ENCODE measurements at regions not wholly inside any gene's neighbourhood (a gene's known extent, or its start where the extent isn't known, plus 50 kb on each side); places are given as distances from the start of the nearest gene placed in this dataset.
A peak's percentile ranks its signal among the peaks of the same experiment; 100 is the strongest.

DNA sequence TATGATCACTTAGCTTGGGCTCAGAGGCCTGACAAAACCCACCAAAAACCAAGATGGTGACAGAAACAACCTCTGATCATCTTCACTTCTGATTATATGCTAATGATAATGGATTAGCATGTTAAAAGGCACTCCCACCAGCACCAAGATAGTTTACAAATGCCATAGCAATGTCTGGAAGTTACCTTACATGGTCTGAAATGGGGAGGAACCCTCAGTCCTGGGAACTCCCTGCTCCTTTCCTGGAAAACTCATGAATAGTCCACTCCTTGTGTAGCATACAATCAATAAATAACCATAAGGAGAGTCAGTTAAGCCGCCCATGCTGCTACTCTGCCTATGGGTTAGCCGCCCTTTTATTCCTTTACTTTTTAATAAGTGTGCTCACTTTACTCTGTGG lies 120.0 kb upstream of the HS3ST4 start:
- no peak for FAIRE-seq
- Histone ChIP-seq H4K20me1 (ENCODE audit: control insufficient read depth, extremely low read depth, insufficient read depth, low read length) (no peaks in the 10 kb centered on the region), H2AFZ (ENCODE audit: control insufficient read depth, low read length) (no peak overlapping the region), H3K4me2 (ENCODE audit: control insufficient read depth, extremely low read depth, insufficient read depth, low read depth, low read length) (no peak overlapping the region), H3K9ac (ENCODE audit: control insufficient read depth, extremely low read depth, insufficient read depth, low read length) (no peak overlapping the region), H3K27ac (ENCODE audit: control insufficient read depth, insufficient read depth, low read length) (no peak overlapping the region), H3K9me3 (ENCODE audit: control insufficient read depth, low read depth, low read length) (no peaks in the 10 kb centered on the region), H3K9me1 (ENCODE audit: control insufficient read depth, extremely low read depth, insufficient read depth, low read length) (no peaks in the 10 kb centered on the region), H3K4me1 (ENCODE audit: control insufficient read depth, extremely low read depth, insufficient read depth, low read length) (peaks cover 16% of the 10 kb centered on the region), H3K36me3 (ENCODE audit: control insufficient read depth in 2 of 2, extremely low read depth in 1 of 2, insufficient read depth in 2 of 2, low read length in 2 of 2) (no peaks in the 10 kb centered on the region), H3K79me2 (ENCODE audit: control insufficient read depth, insufficient read depth, low read length) (no peaks in the 10 kb centered on the region), H3K4me3 (ENCODE audit: control insufficient read depth in 2 of 3, extremely low read depth in 1 of 3, insufficient read depth in 2 of 3, low read depth in 1 of 3, low read length in 3 of 3) (no peak overlapping the region), H3K27me3 (ENCODE audit: control insufficient read depth, extremely low read depth, insufficient read depth, low read length) (no peaks in the 10 kb centered on the region)
- TF ChIP-seq, protein P1, sequence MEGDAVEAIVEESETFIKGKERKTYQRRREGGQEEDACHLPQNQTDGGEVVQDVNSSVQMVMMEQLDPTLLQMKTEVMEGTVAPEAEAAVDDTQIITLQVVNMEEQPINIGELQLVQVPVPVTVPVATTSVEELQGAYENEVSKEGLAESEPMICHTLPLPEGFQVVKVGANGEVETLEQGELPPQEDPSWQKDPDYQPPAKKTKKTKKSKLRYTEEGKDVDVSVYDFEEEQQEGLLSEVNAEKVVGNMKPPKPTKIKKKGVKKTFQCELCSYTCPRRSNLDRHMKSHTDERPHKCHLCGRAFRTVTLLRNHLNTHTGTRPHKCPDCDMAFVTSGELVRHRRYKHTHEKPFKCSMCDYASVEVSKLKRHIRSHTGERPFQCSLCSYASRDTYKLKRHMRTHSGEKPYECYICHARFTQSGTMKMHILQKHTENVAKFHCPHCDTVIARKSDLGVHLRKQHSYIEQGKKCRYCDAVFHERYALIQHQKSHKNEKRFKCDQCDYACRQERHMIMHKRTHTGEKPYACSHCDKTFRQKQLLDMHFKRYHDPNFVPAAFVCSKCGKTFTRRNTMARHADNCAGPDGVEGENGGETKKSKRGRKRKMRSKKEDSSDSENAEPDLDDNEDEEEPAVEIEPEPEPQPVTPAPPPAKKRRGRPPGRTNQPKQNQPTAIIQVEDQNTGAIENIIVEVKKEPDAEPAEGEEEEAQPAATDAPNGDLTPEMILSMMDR (optimal IDR thresholded peaks at IDR 0.05 in 1 of 3, IDR thresholded peaks at IDR 0.05 in 1 of 3, conservative IDR thresholded peaks at IDR 0.05 in 1 of 3; ENCODE audit: extremely low read depth in 1 of 3, insufficient read depth in 2 of 3, low read length in 3 of 3) = no peak
- no peak for TF ChIP-seq EZH2 (IDR thresholded peaks at IDR 0.05; ENCODE audit: low read length)
- DNase-seq (ENCODE audit: low read depth, low spot score) = no peak
- dilution Hi-C loops (cut with MboI; ENCODE audit: extremely low pct_ligation_motif_present, low sequenced_read_pairs) = no loop called here

DNA sequence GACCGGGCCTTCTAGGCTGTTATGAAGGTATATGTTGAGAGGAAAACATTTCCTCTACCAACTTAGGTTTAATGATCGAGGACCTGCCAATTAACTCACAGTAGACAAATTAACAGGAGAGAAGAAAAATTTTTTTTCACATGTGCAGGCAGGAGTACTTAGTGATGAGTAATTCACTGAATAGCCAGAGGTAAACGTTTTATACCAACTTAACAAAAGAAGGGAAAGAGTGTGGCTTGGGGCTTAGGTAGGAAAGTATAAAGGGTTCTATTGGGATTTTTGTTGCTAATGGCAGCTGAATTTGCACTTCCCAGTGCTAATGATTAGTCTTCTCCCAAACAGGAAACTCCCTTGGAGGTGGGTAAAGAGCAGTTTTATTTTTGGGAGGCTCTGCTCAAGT lies 121.6 kb upstream of the HS3ST4 start:
- Histone ChIP-seq H3K36me3 (ENCODE audit: control insufficient read depth in 2 of 2, extremely low read depth in 1 of 2, insufficient read depth in 2 of 2, low read length in 2 of 2) (no peaks in the 10 kb centered on the region), H2AFZ (ENCODE audit: control insufficient read depth, low read length) (peak overlapping the region; percentile 26), H3K9me1 (ENCODE audit: control insufficient read depth, extremely low read depth, insufficient read depth, low read length) (no peaks in the 10 kb centered on the region), H3K9me3 (ENCODE audit: control insufficient read depth, low read depth, low read length) (no peaks in the 10 kb centered on the region), H3K4me1 (ENCODE audit: control insufficient read depth, extremely low read depth, insufficient read depth, low read length) (peaks cover 16% of the 10 kb centered on the region), H3K79me2 (ENCODE audit: control insufficient read depth, insufficient read depth, low read length) (no peaks in the 10 kb centered on the region), H3K27ac (ENCODE audit: control insufficient read depth, insufficient read depth, low read length) (peak overlapping the region; percentile 59), H3K27me3 (ENCODE audit: control insufficient read depth, extremely low read depth, insufficient read depth, low read length) (no peaks in the 10 kb centered on the region), H3K4me3 (ENCODE audit: control insufficient read depth in 2 of 3, extremely low read depth in 1 of 3, insufficient read depth in 2 of 3, low read depth in 1 of 3, low read length in 3 of 3) (no peak overlapping the region), H3K9ac (ENCODE audit: control insufficient read depth, extremely low read depth, insufficient read depth, low read length) (no peak overlapping the region), H3K4me2 (ENCODE audit: control insufficient read depth, extremely low read depth, insufficient read depth, low read depth, low read length) (peak overlapping the region; percentile 46), H4K20me1 (ENCODE audit: control insufficient read depth, extremely low read depth, insufficient read depth, low read length) (no peaks in the 10 kb centered on the region)
- peak; percentile 19 for DNase-seq (ENCODE audit: low read depth, low spot score)
- TF ChIP-seq EZH2 (IDR thresholded peaks at IDR 0.05; ENCODE audit: low read length) = no peak
- TF ChIP-seq, protein P1 (optimal IDR thresholded peaks at IDR 0.05 in 1 of 3, IDR thresholded peaks at IDR 0.05 in 1 of 3, conservative IDR thresholded peaks at IDR 0.05 in 1 of 3; ENCODE audit: extremely low read depth in 1 of 3, insufficient read depth in 2 of 3, low read length in 3 of 3) = no peak
- dilution Hi-C loops (cut with MboI; ENCODE audit: extremely low pct_ligation_motif_present, low sequenced_read_pairs) = no loop called here
- peak; percentile 17 for FAIRE-seq

Data from keratinocyte (primary cell).